A549 (cell line): ENCODE measurements at regions not wholly inside any gene's neighbourhood (a gene's known extent, or its start where the extent isn't known, plus 50 kb on each side); places are given as distances from the start of the nearest gene placed in this dataset.

Experiments
- ATAC-seq, 2 experiments: fragments of 200-7000 bp in 1 of 2; fragments of >200 bp in 1 of 2; cut with Nextera tagmentation in 1 of 2; cut with Tn5 transposase in 1 of 2; 3 replicates each; pipeline versions ENCODE4 v1.8.0 to v1.9.1; 2018 to 2020; ENCODE audit warnings: mild to moderate bottlenecking in 1 of 2, moderate library complexity in 1 of 2
- CTCF ChIA-PET: fragments of 300-600 bp; sonication (Branson Sonifier 250); formaldehyde crosslinking; extraction: SDS; loops from one replicate; lab custom pipeline; 2021; ENCODE audit warnings: antibody characterized with exemption, inconsistent platforms; lab: Yijun Ruan, JAX
- POLR2A ChIA-PET: fragments of 350-600 bp; formaldehyde crosslinking; extraction: SDS; loops from one replicate; lab custom pipeline; 2021; ENCODE audit warnings: antibody characterized with exemption, inconsistent platforms; lab: Yijun Ruan, JAX
- DNase-seq, 2 experiments: peaks; one replicate each; pipeline versions ENCODE4 v3.0.0 to v3.0.0-alpha.2; 2011 to 2016; ENCODE audit warnings: low read depth in 1 of 2, low spot score in 1 of 2
- FAIRE-seq: peaks from 2 replicates; lab custom pipeline; 2011; peaks lifted over from hg19 to GRCh38; lab: Jason Lieb, UNC
- H3K27ac ChIP-seq, 2 experiments: fragments of >200 bp; sonication (Bioruptor Twin); formaldehyde crosslinking; 3 replicates each; pipeline ENCODE4 v1.5.1; 2016 to 2017
- H3K4me1 ChIP-seq: fragments of >200 bp; sonication (Bioruptor Twin); formaldehyde crosslinking; 3 replicates; pipeline ENCODE4 v1.6.1; 2016
- H3K4me2 ChIP-seq: fragments of >200 bp; sonication (Bioruptor Twin); formaldehyde crosslinking; 3 replicates; pipeline ENCODE4 v1.6.1; 2016
- H3K4me3 ChIP-seq: fragments of >200 bp; sonication (Bioruptor Twin); formaldehyde crosslinking; 3 replicates; pipeline ENCODE4 v1.5.1; 2016
- H3K9me3 ChIP-seq: fragments of >200 bp; sonication (Bioruptor Twin); formaldehyde crosslinking; 3 replicates; pipeline ENCODE4 v1.6.1; 2016
- CEBPB ChIP-seq, 2 experiments: fragments of >200 bp in 1 of 2; sonication (Bioruptor Twin) in 1 of 2; formaldehyde crosslinking in 1 of 2; IDR thresholded peaks; 2 replicates each; pipeline ENCODE4 v1.6.1; 2012 to 2016
- CHD4 ChIP-seq: fragments of 200-600 bp; sonication (generic); IDR thresholded peaks from 2 replicates; pipeline ENCODE4 v1.6.1; 2016; ENCODE audit warnings: antibody characterized with exemption, mild to moderate bottlenecking, borderline replicate concordance
- E2F6 ChIP-seq: IDR thresholded peaks from 2 replicates; pipeline ENCODE4 v1.6.1; 2012; ENCODE audit warnings: low read depth, borderline replicate concordance
- ELK1 ChIP-seq: fragments of 150-350 bp; IDR thresholded peaks from 2 replicates; pipeline ENCODE4 v1.6.1; 2014; ENCODE audit warnings: low read depth, mild to moderate bottlenecking, low read length
- EP300 ChIP-seq, 2 experiments: fragments of >200 bp; sonication (Bioruptor Twin); formaldehyde crosslinking; IDR thresholded peaks; 2 replicates in 1 of 2; 3 replicates in 1 of 2; pipeline ENCODE4 v1.6.1; 2016 to 2017
- ESRRA ChIP-seq: fragments of 150-350 bp; IDR thresholded peaks from 2 replicates; pipeline ENCODE4 v1.6.1; 2014; ENCODE audit warnings: mild to moderate bottlenecking, low read length, borderline replicate concordance
- HMGXB4 ChIP-seq: fragments of 250-450 bp; sonication (Bioruptor Pico); IDR thresholded peaks from 2 replicates; pipeline ENCODE4 v1.5.0; 2021; ENCODE audit warnings: mild to moderate bottlenecking, moderate library complexity, borderline replicate concordance
- HOXA7 ChIP-seq: fragments of 250-450 bp; sonication (Bioruptor Pico); IDR thresholded peaks from 2 replicates; pipeline ENCODE4 v1.5.0; 2020; ENCODE audit warnings: mild to moderate bottlenecking, moderate library complexity
- HOXB13 ChIP-seq: fragments of 250-450 bp; sonication (Bioruptor Pico); IDR thresholded peaks from 2 replicates; pipeline ENCODE4 v1.5.0; 2020; ENCODE audit warnings: low read depth, mild to moderate bottlenecking, moderate library complexity
- MAFK ChIP-seq: fragments of 450-650 bp; IDR thresholded peaks from 2 replicates; pipeline ENCODE4 v1.6.1; 2014; ENCODE audit not compliant: partially characterized antibody
- MAZ ChIP-seq: fragments of 150-350 bp; IDR thresholded peaks from 2 replicates; pipeline ENCODE4 v1.6.1; 2014; ENCODE audit warnings: antibody characterized with exemption, low read depth, low read length, borderline replicate concordance
- NFE2L2 ChIP-seq: fragments of 150-350 bp; conservative IDR thresholded peaks from 2 replicates; pipeline ENCODE4 v1.6.1; 2014; ENCODE audit warnings: low read length
- NR3C1 ChIP-seq: fragments of >200 bp; sonication (Bioruptor Twin); formaldehyde crosslinking; IDR thresholded peaks from 3 replicates; pipeline ENCODE4 v1.6.1; 2017
- PBX3 ChIP-seq: IDR thresholded peaks from 2 replicates; pipeline ENCODE4 v1.6.1; 2012
- RARB ChIP-seq: fragments of 250-450 bp; sonication (Bioruptor Pico); IDR thresholded peaks from 2 replicates; pipeline ENCODE4 v1.8.0; 2021; ENCODE audit warnings: mild to moderate bottlenecking, moderate library complexity
- REST ChIP-seq: fragments of 200-600 bp; sonication (generic); IDR thresholded peaks from 2 replicates; pipeline ENCODE4 v1.6.1; 2016; ENCODE audit warnings: antibody characterized with exemption, mild to moderate bottlenecking, moderate library complexity
- WGBS: methylation state at CpG from one replicate; pipeline ENCODE4 v1.1.6; 2017; ENCODE audit errors: missing lambda C conversion rate; 5-methylcytosine and 5-hydroxymethylcytosine counted together

- TF ChIP-seq CHD4 (no peak), REST (no peak), ELK1 (no peak), MAFK (no peak), RARB (CRISPR knock-in tag) (no peak), ESRRA (no peak), EP300 (IDR thresholded peaks at IDR 0.05) (no peak), HOXA7 (CRISPR knock-in tag) (no peak), NFE2L2 (no peak), HOXB13 (CRISPR knock-in tag) (no peak), E2F6 (no peak), NR3C1 (no peak), CEBPB (IDR thresholded peaks at IDR 0.05) (no peak), MAZ (no peak), HMGXB4 (CRISPR knock-in tag) (no peak)
- TF ChIP-seq, all 56 proteins: peak for 0
- no peak overlapping the region for H3K27ac ChIP-seq
- no peaks in the 10 kb centered on the region for H3K4me1 ChIP-seq
- no peaks in the 10 kb centered on the region for H3K9me3 ChIP-seq
- H3K4me3 ChIP-seq: no peak overlapping the region
- WGBS: 23% methylated on average over 2 of the region's 2 CpGs
- ChIA-PET POLR2A (no interaction called here), CTCF (interaction anchor here (1.4 kb wide), 1 partner anchor 11 kb away, joined by 4 read pairs; no protein-coding TSS in a partner anchor)
- no peak for FAIRE-seq
- H3K4me2 ChIP-seq: no peak overlapping the region
- DNase-seq: no peak
- ATAC-seq: no peak
Measured at GRCh38 chr18:45207328-45207727, 407.9 kb upstream of the SLC14A2 start.

- POLR2A ChIA-PET: no interaction called here
- Histone ChIP-seq H3K4me2 (no peak overlapping the region), H3K9me3 (no peaks in the 10 kb centered on the region), H3K27ac (no peak overlapping the region), H3K4me1 (no peaks in the 10 kb centered on the region), H3K4me3 (no peak overlapping the region)
- CTCF ChIA-PET: interaction anchor here (1.4 kb wide), 1 partner anchor 10 kb away, joined by 4 read pairs; no protein-coding TSS in a partner anchor
- FAIRE-seq (no peak), DNase-seq (no peak), ATAC-seq (no peak)
- TF ChIP-seq MAFK (peak; percentile 38), PBX3 (no peak)
- 73% methylated on average over 7 of the region's 7 CpGs for WGBS
Measured at GRCh38 chr18:45208164-45208563, 407.1 kb upstream of the SLC14A2 start.
